Keratinocyte (primary cell): ENCODE measurements at regions not wholly inside any gene's neighbourhood (a gene's known extent, or its start where the extent isn't known, plus 50 kb on each side); places are given as distances from the start of the nearest gene placed in this dataset.

Experiments
- DNase-seq: peaks from one replicate; pipeline ENCODE4 v3.0.0-alpha.2; 2011; ENCODE audit warnings: low read depth, missing footprints, low spot score
- FAIRE-seq: peaks from 2 replicates; lab custom pipeline; 2011; peaks lifted over from hg19 to GRCh38; lab: Jason Lieb, UNC
- H2AFZ ChIP-seq: 2 replicates; pipeline ENCODE4 v1.6.0; 2012; ENCODE audit warnings: low read length, control low read depth, inconsistent platforms; ENCODE audit not compliant: control insufficient read depth
- H3K27ac ChIP-seq: 2 replicates; pipeline ENCODE4 v1.5.1; 2011; ENCODE audit warnings: low read length; ENCODE audit not compliant: control insufficient read depth, insufficient read depth
- H3K27me3 ChIP-seq: 3 replicates; pipeline ENCODE4 v1.6.0; 2011; ENCODE audit warnings: low read length; ENCODE audit not compliant: control insufficient read depth, insufficient read depth; ENCODE audit errors: extremely low read depth
- H3K36me3 ChIP-seq, 2 experiments: 2 replicates in 1 of 2; 3 replicates in 1 of 2; pipeline ENCODE4 v1.5.1; 2011; ENCODE audit warnings: low read length in 2 of 2, mild to moderate bottlenecking in 1 of 2; ENCODE audit not compliant: control insufficient read depth in 2 of 2, insufficient read depth in 2 of 2; ENCODE audit errors: extremely low read depth in 1 of 2
- H3K4me1 ChIP-seq: 3 replicates; pipeline ENCODE4 v1.5.1; 2011; ENCODE audit warnings: low read length; ENCODE audit not compliant: control insufficient read depth, insufficient read depth; ENCODE audit errors: extremely low read depth
- H3K4me2 ChIP-seq: 3 replicates; pipeline ENCODE4 v1.6.0; 2011; ENCODE audit warnings: low read depth, low read length; ENCODE audit not compliant: control insufficient read depth, insufficient read depth; ENCODE audit errors: extremely low read depth
- H3K4me3 ChIP-seq, 3 experiments: fragments of 200-600 bp in 1 of 3; sonication (generic) in 1 of 3; 2 replicates in 2 of 3; 3 replicates in 1 of 3; pipeline ENCODE4 v1.5.1; 2011 to 2016; ENCODE audit warnings: low read length in 3 of 3, mild to moderate bottlenecking in 3 of 3, control low read depth in 2 of 3, inconsistent platforms in 1 of 3, low read depth in 1 of 3, mixed read lengths in 1 of 3, mixed run types in 1 of 3, moderate library complexity in 1 of 3; ENCODE audit not compliant: control insufficient read depth in 2 of 3, insufficient read depth in 2 of 3; ENCODE audit errors: extremely low read depth in 1 of 3
- H3K79me2 ChIP-seq: 2 replicates; pipeline ENCODE4 v1.6.0; 2012; ENCODE audit warnings: low read length; ENCODE audit not compliant: control insufficient read depth, insufficient read depth
- H3K9ac ChIP-seq: 3 replicates; pipeline ENCODE4 v1.6.0; 2011; ENCODE audit warnings: low read length; ENCODE audit not compliant: control insufficient read depth, insufficient read depth; ENCODE audit errors: extremely low read depth
- H3K9me1 ChIP-seq: 3 replicates; pipeline ENCODE4 v1.6.0; 2011; ENCODE audit warnings: low read length; ENCODE audit not compliant: control insufficient read depth, insufficient read depth; ENCODE audit errors: extremely low read depth
- H3K9me3 ChIP-seq: 2 replicates; pipeline ENCODE4 v1.5.1; 2012; ENCODE audit warnings: low read depth, low read length; ENCODE audit not compliant: control insufficient read depth
- H4K20me1 ChIP-seq: 3 replicates; pipeline ENCODE4 v1.6.0; 2011; ENCODE audit warnings: low read length; ENCODE audit not compliant: control insufficient read depth, insufficient read depth; ENCODE audit errors: extremely low read depth
- CTCF ChIP-seq, 3 experiments: IDR thresholded peaks in 1 of 3; conservative IDR thresholded peaks in 1 of 3; optimal IDR thresholded peaks in 1 of 3; 2 replicates in 2 of 3; 3 replicates in 1 of 3; pipeline versions ENCODE3 to v1.5.1; 2011; ENCODE audit warnings: low read length in 3 of 3, mild to moderate bottlenecking in 3 of 3, moderate library complexity in 2 of 3, control low read depth in 1 of 3, inconsistent platforms in 1 of 3; ENCODE audit not compliant: insufficient read depth in 2 of 3; ENCODE audit errors: extremely low read depth in 1 of 3
- EZH2 ChIP-seq: IDR thresholded peaks from one replicate; pipeline ENCODE4 v1.6.1; 2012; ENCODE audit warnings: inconsistent platforms, mild to moderate bottlenecking, low read length, moderate library complexity
- dilution Hi-C: fragments of 300-500 bp; cut with MboI; formaldehyde crosslinking; loops from one replicate; pipeline ENCODE4 v1.7.0; 2020; ENCODE audit warnings: low sequenced_read_pairs; ENCODE audit not compliant: extremely low pct_ligation_motif_present

- no peaks in the 10 kb centered on the region for H3K4me1 ChIP-seq
- no peak overlapping the region for H3K4me3 ChIP-seq
- no peak for TF ChIP-seq EZH2
- H3K9me3 ChIP-seq: no peaks in the 10 kb centered on the region
- H4K20me1 ChIP-seq: no peaks in the 10 kb centered on the region
- H3K27ac ChIP-seq: no peak overlapping the region
- no peaks in the 10 kb centered on the region for H3K79me2 ChIP-seq
- H3K9me1 ChIP-seq: no peaks in the 10 kb centered on the region
- H3K27me3 ChIP-seq: no peaks in the 10 kb centered on the region
- H2AFZ ChIP-seq: no peak overlapping the region
- H3K4me2 ChIP-seq: no peak overlapping the region
- DNase-seq (no peak), FAIRE-seq (no peak)
- H3K36me3 ChIP-seq: no peaks in the 10 kb centered on the region
- no peak overlapping the region for H3K9ac ChIP-seq
- dilution Hi-C loops: no loop called here
These were observed 1588.9 kb upstream of the TMEFF2 start for GRCh38 chr2:193783681-193784080.

- Histone ChIP-seq H3K79me2 (no peaks in the 10 kb centered on the region), H4K20me1 (no peaks in the 10 kb centered on the region), H3K27ac (no peak overlapping the region), H3K27me3 (no peaks in the 10 kb centered on the region), H3K9ac (no peak overlapping the region), H3K4me2 (no peak overlapping the region), H3K4me3 (no peak overlapping the region), H3K9me1 (no peaks in the 10 kb centered on the region), H3K4me1 (no peaks in the 10 kb centered on the region), H2AFZ (no peak overlapping the region), H3K36me3 (no peaks in the 10 kb centered on the region), H3K9me3 (no peaks in the 10 kb centered on the region)
- dilution Hi-C loops: no loop called here
- DNase-seq: no peak
- FAIRE-seq: no peak
- no peak for TF ChIP-seq CTCF (optimal IDR thresholded peaks at IDR 0.05 in 1 of 3, IDR thresholded peaks at IDR 0.05 in 1 of 3, conservative IDR thresholded peaks at IDR 0.05 in 1 of 3; ENCODE audit: extremely low read depth in 1 of 3, insufficient read depth in 2 of 3, low read length in 3 of 3)
These were observed 1583.6 kb upstream of the TMEFF2 start for GRCh38 chr2:193778293-193778692.

GRCh38 chr2:193776988-193777387, 1582.3 kb upstream of the TMEFF2 start:
- DNase-seq (no peak), FAIRE-seq (no peak)
- no peak overlapping the region for H2AFZ ChIP-seq
- H3K4me2 ChIP-seq: no peak overlapping the region
- H3K9me3 ChIP-seq: no peaks in the 10 kb centered on the region
- no peak overlapping the region for H3K27ac ChIP-seq
- no peaks in the 10 kb centered on the region for H3K4me1 ChIP-seq
- dilution Hi-C loops: no loop called here
- no peaks in the 10 kb centered on the region for H3K79me2 ChIP-seq
- no peak for TF ChIP-seq CTCF (optimal IDR thresholded peaks at IDR 0.05 in 1 of 3, IDR thresholded peaks at IDR 0.05 in 1 of 3, conservative IDR thresholded peaks at IDR 0.05 in 1 of 3; ENCODE audit: extremely low read depth in 1 of 3, insufficient read depth in 2 of 3, low read length in 3 of 3)
- TF ChIP-seq EZH2: no peak
- no peak overlapping the region for H3K9ac ChIP-seq
- no peaks in the 10 kb centered on the region for H3K9me1 ChIP-seq
- H3K4me3 ChIP-seq: no peak overlapping the region
- H4K20me1 ChIP-seq: no peaks in the 10 kb centered on the region
- no peaks in the 10 kb centered on the region for H3K27me3 ChIP-seq
- no peaks in the 10 kb centered on the region for H3K36me3 ChIP-seq
